ENCODE measurements at regions not wholly inside any gene's neighbourhood (a gene's known extent, or its start where the extent isn't known, plus 50 kb on each side); places are given as distances from the start of the nearest gene placed in this dataset.
A peak's percentile ranks its signal among the peaks of the same experiment; 100 is the strongest.

DNA sequence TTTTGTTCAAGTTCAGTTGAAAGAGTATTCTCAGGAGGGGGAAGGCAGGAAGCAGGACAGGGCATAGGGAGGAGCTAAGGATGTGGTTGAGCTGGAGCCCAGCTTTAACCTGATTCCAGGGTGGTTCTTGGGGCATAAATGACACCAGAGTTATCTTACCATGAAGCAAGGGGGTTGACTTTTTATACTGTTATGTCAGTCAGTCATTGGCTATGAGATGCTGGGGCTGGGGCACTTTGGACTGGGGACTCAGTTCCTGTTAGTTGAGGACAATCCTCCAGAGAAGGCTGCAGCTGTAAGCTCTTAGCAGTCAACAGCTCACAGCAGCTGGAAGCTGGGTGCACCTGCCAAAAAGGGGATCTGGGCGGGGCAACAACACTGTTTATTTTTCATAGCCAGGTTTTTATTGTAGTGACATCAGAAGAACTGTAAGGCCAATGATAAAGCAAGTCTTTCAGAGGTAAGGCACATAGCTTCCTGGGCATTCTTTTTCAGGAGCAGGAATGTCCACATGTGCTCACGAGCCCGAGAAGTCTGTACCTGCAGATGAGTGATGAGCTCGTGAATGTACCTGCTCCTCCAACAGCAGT, 78.5 kb downstream of the MID1IP1 start:
- H3K4me3 ChIP-seq (ENCODE audit: low read length), result peak overlapping the region; percentile 37; the same call in 1 of the 2 replicates
- no peak for TF ChIP-seq ZNF274 (IDR thresholded peaks at IDR 0.05; ENCODE audit: low read depth, low read length)

DNA sequence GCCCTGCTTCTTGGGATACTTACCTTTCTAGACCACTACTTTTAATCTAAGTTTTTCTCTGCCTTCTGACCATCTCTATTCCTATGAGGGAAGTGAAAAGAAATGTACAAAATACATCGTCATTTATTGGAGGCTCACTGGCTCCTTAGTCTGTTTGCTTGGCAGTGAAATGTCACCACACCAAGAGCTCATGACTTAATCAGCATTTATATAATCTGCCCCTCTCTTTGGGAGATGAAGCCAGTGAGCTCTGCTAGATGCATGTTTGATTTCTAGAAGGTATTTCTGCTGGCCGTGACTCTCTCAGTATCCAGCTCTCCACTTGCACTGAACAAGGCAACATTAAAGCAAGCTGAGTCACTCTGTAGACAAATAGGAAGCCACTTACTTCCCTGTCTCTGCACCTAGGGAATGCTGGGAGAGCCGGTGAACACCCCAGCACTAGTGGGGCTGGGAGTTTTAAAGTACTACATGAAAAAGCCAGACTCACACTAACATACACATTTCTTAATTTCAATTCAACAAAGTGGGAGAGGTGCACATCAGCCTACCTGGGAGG, 79.1 kb downstream of the MID1IP1 start:
- TF ChIP-seq ZNF274 (IDR thresholded peaks at IDR 0.05; ENCODE audit: low read depth, low read length), result no peak
- H3K4me3 ChIP-seq (ENCODE audit: low read length), result peak overlapping the region; percentile 37; the same call in 1 of the 2 replicates

DNA sequence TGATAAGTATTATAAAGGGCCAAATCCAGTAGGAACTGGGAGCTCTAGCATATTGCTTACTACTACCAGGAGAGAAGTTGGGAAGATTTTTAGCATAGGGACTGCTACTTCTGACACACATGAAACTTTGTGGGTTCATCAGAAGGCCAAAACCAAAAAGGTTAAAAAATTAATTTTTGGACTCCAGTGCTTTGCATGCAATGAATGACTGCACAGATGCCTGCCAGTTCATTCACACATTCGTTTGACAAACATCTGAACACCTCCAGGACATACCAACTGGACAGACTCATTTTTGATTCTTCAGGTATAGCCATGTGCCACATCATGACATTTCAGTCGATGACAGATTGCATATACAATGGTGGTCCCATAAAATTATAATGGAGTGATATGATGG, 79.8 kb downstream of the MID1IP1 start:
- TF ChIP-seq ZNF274 (IDR thresholded peaks at IDR 0.05; ENCODE audit: low read depth, low read length), result no peak
- H3K4me3 ChIP-seq (ENCODE audit: low read length), result no peak overlapping the region

DNA sequence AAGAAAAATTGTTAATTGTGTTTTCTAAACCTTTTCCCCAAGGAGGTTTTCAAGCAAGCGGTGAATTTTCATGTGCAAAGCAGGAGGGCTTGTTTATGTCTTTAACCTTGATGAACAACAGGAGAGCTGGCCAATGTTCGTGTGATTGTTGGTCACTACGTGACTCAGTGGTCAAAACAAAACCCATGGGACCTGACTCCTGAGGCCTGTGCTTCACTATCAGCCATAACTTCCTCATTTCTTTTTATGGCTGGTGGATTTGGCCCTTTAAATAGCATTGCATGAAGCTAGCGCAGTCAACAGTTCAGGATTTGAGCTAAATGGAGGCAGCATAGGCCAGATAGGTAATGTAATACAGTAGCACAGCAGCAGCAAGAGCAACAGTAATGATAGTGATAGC, 80.5 kb downstream of the MID1IP1 start:
- H3K4me3 ChIP-seq (ENCODE audit: low read length), result no peak overlapping the region
- no peak for TF ChIP-seq ZNF274 (IDR thresholded peaks at IDR 0.05; ENCODE audit: low read depth, low read length)

DNA sequence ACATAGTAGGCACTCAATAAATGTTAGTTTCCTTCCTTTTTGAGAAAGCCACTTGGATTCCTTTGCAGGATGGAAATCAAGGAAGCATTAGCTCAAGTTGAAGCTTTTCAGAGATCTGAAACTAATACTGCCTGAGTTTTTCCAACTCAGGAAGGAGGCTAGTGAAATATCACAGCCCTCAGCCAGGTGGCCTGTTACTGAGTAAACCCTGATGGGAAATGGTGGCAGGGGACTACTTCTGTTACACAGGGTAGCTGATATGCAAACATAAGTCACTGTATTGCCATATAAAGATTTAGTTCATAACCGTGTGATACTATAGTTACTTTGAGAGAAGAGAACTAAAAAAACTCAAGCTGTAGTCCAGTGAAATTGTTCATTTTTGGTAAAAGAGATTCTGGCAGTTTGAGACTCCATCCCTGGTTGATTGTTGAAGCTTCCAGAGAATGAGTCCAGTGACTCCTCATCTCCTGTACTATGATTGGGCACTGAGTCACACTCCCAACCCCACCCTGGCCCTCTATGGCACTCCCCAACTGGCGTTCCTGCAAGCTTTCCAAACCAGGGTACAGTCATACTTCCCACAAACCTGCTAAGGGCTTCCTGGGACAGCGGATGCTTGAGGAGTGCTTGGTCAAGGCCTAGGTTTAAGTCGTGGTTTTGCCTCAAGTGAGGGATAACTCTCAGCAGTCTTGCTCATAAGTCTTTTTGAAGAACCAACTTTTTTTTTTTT, 81.8 kb downstream of the MID1IP1 start:
- TF ChIP-seq ZNF274 (IDR thresholded peaks at IDR 0.05; ENCODE audit: low read depth, low read length), result no peak
- no peak overlapping the region for H3K4me3 ChIP-seq (ENCODE audit: low read length)

DNA sequence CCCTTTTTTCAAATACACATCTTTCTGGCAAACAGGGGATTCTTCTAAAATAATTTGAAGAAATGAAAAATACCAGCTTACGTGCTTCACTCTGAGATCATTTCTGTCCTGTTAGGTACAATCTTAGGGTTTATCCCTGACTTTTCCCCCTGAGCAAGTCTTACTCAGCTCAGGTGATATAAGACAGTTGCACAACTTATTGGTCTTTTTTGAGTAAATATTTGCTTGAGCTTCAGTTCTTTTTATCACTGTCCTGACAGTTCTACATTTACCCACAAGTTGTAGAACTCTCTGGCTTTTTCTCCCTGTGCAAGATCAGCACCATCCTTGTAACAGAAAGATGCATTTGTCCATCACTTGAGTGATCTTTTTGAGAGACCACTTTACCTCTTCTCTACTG, 84.9 kb downstream of the MID1IP1 start:
- no peak overlapping the region for H3K4me3 ChIP-seq (ENCODE audit: low read length)
- TF ChIP-seq ZNF274 (IDR thresholded peaks at IDR 0.05; ENCODE audit: low read depth, low read length), result no peak

DNA sequence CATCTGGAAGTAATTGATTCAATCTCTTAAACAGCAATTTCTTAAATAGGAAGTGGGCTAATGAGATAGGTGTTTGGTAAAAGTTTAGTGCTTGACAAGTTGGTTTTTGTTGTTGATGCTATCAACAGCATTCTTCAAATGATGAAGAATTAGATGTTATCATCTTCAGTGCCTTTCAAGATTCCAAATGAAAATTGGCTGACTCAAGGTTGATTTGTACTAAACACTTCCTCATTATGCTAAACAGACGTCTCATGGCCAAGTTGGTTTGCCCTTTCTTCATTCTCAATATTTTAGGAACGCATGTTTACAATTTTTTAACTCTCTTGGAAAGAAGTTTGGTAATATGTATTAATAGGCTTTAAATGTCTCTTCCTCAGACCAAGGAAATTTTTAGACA, 86.0 kb downstream of the MID1IP1 start:
- no peak overlapping the region for H3K4me3 ChIP-seq (ENCODE audit: low read length)
- TF ChIP-seq ZNF274 (IDR thresholded peaks at IDR 0.05; ENCODE audit: low read depth, low read length), result no peak

DNA sequence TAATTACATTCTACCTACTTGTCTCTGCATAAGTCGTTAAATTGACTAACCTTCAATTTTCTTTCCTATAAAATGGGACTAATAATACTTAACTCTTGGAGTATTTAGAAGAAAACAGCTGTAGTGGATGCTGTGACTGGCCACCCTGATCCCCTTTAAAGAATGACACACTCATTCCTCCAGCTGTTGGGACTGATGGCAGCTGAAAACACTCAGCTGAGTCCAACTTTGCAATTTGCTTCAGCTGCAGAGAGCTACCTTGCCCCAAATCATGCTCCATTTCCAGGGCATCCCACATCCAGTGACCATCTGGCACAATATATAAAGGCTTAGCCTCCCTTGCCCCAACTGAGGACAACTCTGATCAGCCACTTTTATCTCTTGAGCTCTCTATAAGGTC, 89.1 kb downstream of the MID1IP1 start:
- TF ChIP-seq ZNF274 (IDR thresholded peaks at IDR 0.05; ENCODE audit: low read depth, low read length), result no peak
- H3K4me3 ChIP-seq (ENCODE audit: low read length), result no peak overlapping the region

DNA sequence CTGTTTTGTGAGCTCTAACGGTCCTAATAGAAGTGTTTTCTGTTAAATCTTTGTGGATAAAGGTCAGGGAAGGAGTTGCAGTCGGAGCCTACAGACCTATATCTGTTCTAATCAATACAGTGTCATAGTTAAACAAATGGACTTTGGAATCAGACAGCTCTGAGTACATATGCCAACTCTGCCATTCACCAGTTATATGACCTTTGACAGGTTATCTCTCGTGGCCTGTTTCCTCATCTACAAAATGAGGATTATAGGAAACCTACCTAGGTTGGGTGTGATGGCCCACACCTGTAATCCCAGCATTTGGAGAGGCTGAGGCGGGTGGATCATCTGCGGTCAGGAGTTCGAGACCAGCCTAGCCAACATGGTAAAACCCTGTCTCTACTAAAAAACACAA, 89.7 kb downstream of the MID1IP1 start:
- no peak for TF ChIP-seq ZNF274 (IDR thresholded peaks at IDR 0.05; ENCODE audit: low read depth, low read length)

DNA sequence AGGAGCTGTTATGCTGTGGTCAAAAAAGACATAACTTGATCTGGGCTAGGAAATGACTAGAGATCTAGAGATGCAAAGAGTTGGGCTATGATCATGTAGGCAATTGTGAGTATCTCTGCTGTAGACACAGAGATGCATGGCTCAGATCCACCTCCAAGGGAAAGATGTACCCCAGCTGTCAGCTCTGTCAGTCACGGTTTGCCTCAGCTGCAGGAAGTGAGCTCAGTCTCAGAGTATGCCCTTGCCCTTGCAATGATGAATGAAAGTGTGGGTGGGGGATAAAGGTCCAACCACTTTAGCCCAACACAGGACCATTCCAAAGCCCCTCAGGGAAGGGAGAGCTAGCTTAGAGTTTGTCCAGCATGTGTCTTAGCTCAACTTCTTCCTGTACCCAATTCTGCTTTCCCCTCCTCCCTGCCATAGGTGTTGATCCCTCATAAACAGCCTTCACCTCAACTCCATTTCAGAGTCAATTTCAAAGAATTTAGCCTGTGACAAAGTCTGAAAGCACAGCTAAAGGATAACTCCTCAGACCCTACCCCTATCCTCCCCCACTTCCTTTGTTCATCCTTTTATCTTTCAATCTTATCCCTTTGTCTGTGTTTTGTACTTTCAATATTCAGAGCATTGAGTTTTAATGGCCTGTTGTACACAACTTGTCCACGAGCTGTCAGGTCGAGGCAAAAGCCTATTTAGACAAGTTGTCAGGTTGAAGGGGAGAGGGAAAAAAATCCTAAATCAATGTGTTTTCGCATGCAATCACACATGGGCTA, 90.6 kb downstream of the MID1IP1 start:
- TF ChIP-seq ZNF274 (IDR thresholded peaks at IDR 0.05; ENCODE audit: low read depth, low read length), result no peak
- no peak overlapping the region for H3K4me3 ChIP-seq (ENCODE audit: low read length)

More for the DNA sequence above, 89.7 kb downstream of the MID1IP1 start:
- no peak overlapping the region for H3K4me3 ChIP-seq (ENCODE audit: low read length)

DNA sequence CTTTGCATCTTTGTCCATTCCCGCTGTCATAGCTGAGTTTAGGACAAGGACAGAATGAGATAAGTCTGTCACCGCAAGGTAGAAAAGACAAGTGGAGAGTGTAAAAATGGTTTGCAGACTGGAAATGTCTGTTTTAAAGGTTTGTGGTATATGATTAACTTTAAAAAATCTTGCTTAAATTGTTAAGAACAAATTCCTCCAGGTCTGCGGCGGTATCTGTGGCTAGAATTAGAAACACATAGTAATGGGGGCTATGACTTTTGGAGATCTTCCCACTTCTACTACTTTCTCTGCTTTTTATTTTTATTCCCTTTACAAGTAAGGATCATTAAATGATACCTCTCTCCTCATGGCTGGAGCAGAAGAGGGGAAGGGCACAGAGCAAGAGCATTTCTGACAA, 92.2 kb downstream of the MID1IP1 start:
- no peak overlapping the region for H3K4me3 ChIP-seq (ENCODE audit: low read length)
- TF ChIP-seq ZNF274 (IDR thresholded peaks at IDR 0.05; ENCODE audit: low read depth, low read length), result no peak

DNA sequence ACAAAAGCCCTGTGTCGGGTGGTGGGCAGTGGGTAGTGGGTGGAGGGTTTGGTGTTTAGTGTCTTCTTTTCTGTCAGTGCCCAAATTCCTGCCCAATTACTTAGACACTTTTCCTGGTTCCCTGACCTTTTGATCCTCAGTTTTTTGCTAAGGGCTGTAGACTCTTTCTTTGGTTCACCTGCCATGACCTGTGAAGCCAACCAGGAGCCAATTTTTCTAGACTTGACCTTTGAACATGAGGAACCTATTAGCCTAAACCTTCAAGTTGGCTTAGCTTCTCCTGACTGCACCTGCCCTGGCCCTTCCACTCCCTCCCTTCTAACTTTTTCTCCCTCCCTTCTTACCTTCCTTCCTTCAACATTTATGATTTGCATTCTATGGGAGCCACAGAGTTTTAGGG, 94.5 kb downstream of the MID1IP1 start:
- H3K4me3 ChIP-seq (ENCODE audit: low read length), result no peak overlapping the region
- no peak for TF ChIP-seq ZNF274 (IDR thresholded peaks at IDR 0.05; ENCODE audit: low read depth, low read length)

DNA sequence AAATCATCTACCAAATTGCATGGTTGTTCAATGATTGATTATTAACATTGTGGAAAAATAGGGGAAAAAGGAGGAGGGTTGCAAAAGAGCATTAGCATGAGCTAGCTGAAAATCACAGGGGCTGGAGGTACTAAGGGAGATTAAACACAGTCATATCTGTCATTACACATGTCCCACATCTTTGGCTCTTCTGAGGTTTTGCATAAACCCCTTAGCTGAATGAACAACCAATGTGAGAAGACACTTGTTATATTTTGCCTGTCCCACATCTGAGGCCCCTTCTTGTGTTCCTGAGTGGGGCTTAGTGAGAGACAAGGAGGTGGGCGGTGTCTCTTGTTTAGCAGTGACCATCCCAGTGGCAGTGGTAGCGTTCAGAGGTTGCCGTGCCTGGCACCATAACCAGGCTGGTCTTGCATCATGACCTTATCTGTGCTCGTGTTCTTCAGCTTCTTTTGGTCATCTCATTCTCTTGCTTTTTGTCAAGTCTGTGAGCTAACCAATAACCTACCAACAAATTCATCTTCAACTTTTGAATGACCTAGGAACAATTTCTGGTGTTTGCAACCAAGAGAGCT, 95.6 kb downstream of the MID1IP1 start:
- no peak overlapping the region for H3K4me3 ChIP-seq (ENCODE audit: low read length)
- TF ChIP-seq ZNF274 (IDR thresholded peaks at IDR 0.05; ENCODE audit: low read depth, low read length), result no peak

DNA sequence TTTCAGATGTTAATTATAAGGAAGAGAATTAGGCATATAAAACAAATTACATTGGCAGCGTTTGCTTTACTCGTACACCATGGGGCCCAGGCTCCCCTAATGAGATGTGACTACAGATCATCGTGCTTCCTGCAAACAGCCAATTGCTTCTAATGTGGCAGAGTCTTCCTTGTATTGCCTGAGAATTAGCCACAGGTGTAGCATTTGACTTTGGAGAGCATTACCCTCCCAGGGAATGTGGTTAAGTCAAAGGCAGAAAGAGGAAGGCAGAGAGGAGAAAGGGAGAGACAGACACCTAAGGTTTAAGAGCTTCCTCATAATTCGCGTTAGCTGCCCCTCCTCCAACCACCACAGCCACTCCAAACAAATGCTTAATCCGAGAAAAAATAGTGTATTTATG, 97.0 kb downstream of the MID1IP1 start:
- no peak for TF ChIP-seq ZNF274 (IDR thresholded peaks at IDR 0.05; ENCODE audit: low read depth, low read length)
- no peak overlapping the region for H3K4me3 ChIP-seq (ENCODE audit: low read length)
